Activated naive CD4-positive, alpha-beta T cell treated with anti-CD3 and anti-CD28 coated beads for 36 hours (primary cell): ENCODE measurements at regions not wholly inside any gene's neighbourhood (a gene's known extent, or its start where the extent isn't known, plus 50 kb on each side); places are given as distances from the start of the nearest gene placed in this dataset.
"Not testable (repeated sequence)": the region's sequence is repeated elsewhere in the genome, so short reads cannot be mapped to it uniquely, and the experiment has no call there.

ENCODE experiments used
- CTCF ChIA-PET: fragments of 350-600 bp; sonication (Branson Sonifier 250); formaldehyde crosslinking; loops from one replicate; lab custom pipeline; 2021; ENCODE audit warnings: antibody characterized with exemption; lab: Charles Lee
- DNase-seq: peaks from one replicate; pipeline ENCODE4 v3.0.0-alpha.2; 2020
- H3K27ac Mint-ChIP-seq: one replicate; pipeline ENCODE4 v1.8.0; 2021; ENCODE audit warnings: mild to moderate bottlenecking, mixed read lengths
- H3K27me3 Mint-ChIP-seq: one replicate; pipeline ENCODE4 v1.8.0; 2021; ENCODE audit warnings: low read depth, mixed read lengths
- H3K36me3 Mint-ChIP-seq: one replicate; pipeline ENCODE4 v1.8.0; 2021; ENCODE audit warnings: low read depth, mixed read lengths
- H3K4me1 Mint-ChIP-seq: one replicate; pipeline ENCODE4 v1.8.0; 2021; ENCODE audit warnings: low read depth, mixed read lengths
- H3K4me3 Mint-ChIP-seq: one replicate; pipeline ENCODE4 v1.8.0; 2021; ENCODE audit warnings: mild to moderate bottlenecking, moderate library complexity, mixed read lengths
- H3K9me3 Mint-ChIP-seq: one replicate; pipeline ENCODE4 v1.8.0; 2021; ENCODE audit warnings: mixed read lengths
- intact Hi-C: fragments of 100-400 bp; cut with micrococcal nuclease; formaldehyde crosslinking; loops from one replicate; pipeline ENCODE4 v1.15.1; 2023

DNA sequence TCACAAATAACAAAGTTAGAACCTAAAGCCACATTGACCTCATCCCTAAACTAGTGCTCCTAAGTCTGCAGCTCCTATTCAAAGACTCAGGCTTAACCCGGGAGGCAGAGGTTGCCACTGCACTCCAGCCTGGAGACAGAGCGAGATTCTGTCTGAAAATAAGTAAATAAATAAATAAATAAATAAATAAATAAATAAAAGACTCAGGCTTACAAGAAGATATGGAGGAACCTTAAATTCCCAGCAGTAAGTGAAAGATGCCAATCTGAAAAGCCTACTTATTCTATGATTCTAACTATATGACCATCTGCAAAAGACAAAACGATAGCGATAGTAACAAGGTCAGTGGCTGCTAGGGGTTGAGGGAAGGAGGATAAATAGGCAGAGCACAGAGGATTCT, 101.7 kb downstream of the DDX1 start:
- CTCF ChIA-PET, result no interaction called here
- Mint-ChIP-seq H3K4me1 (no peaks in the 10 kb centered on the region), H3K27me3 (peaks cover 7% of the 10 kb centered on the region), H3K9me3 (no peaks in the 10 kb centered on the region), H3K4me3 (no peak overlapping the region), H3K27ac (no peak overlapping the region), H3K36me3 (no peaks in the 10 kb centered on the region)
- intact Hi-C loops, result no loop called here
- no peak for DNase-seq

DNA sequence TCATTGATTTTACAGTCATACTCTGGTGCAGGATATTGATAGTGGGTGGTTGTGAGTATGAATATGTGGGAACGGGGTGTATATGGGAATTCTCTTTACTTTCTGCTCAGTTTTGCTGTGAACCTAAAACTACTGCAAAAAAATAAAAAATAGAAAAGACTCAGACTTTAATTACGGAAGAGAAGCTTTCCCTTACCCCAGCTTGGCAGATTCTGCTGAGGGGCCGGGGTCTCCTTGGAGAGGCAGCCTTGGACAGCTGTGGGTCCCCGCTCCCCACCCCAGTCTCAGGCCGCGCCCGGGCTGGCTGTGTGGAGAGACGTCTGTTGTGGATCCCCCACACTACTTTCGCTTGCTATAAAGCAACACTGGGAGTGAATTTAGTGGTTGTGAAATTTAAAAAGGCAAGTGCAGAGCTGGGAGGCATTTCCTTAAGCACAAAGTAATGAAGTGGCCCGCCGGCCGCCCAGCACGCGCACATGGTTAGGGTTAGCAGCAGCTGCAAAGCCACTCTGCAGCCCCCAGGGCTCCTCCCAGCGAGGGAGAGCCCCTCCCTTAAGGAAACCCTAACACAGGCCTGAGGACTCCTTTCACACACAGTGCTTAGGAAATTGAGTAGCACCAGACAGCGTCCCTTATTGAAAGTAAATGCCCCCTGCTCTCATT, 102.4 kb downstream of the DDX1 start:
- no peak overlapping the region for H3K4me3 Mint-ChIP-seq
- no peak for DNase-seq
- CTCF ChIA-PET, result no interaction called here

DNA sequence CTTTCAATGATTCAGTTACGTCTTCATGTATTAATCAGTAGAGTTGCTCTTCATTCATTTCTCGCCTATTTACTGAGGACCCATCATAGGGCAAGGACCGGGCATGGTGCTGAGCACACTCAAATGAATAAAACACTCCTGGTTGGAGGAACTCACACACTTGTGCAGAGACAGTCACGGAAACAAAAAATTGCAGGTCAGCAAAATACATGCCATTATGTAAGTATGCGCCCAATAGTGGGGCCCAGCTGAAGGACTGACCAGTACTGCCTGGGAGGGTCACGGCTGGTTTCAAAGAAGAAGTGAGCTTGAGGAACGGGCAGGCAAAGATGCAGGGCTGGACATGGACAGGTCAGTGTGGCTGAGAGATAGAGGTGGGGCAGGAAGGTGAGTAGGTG, 102.9 kb downstream of the DDX1 start:
- Mint-ChIP-seq H3K4me3 (no peak overlapping the region), H3K4me1 (no peaks in the 10 kb centered on the region), H3K27ac (no peak overlapping the region), H3K27me3 (peaks cover 2% of the 10 kb centered on the region), H3K36me3 (no peaks in the 10 kb centered on the region), H3K9me3 (no peaks in the 10 kb centered on the region)
- intact Hi-C loops, result no loop called here
- no peak for DNase-seq
- CTCF ChIA-PET, result no interaction called here

More for the DNA sequence above, 102.4 kb downstream of the DDX1 start:
- Mint-ChIP-seq H3K4me1 (no peaks in the 10 kb centered on the region), H3K27me3 (peaks cover 4% of the 10 kb centered on the region), H3K27ac (no peak overlapping the region), H3K9me3 (no peaks in the 10 kb centered on the region), H3K36me3 (no peaks in the 10 kb centered on the region)
- intact Hi-C loops, result no loop called here

DNA sequence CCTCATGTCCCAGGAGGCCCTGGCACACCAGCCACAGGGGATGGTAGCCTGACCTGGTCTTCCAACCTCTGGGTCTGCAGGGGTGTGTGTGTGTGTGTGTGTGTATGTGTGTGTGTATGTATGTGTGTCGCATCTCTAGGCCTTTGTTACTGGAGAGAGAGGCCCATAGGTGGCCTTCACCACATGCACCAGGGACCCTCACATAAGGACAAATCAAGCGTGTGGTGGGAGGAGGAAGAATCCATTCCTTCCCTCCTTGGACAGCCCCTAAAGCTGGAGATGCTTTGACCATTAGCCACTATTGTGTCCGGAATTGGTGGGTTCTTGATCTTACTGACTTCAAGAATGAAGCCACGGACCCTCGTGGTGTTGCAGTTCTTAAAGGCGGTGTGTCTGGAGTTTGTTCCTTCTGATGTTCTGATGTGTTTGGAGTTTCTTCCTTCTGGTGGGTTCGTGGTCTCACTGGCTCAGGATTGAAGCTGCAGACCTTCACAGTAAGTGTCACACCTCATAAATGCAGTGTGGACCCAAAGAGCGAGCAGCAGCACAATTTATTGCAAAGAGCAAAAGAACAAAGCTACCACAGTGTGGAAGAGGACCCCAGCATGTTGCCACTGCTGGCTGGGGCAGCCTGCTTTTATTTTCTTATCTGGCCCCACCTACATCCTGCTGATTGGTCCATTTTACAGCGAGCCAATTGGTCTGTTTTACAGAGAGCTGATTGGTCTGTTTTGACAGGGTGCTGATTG, 104.1 kb downstream of the DDX1 start:
- Mint-ChIP-seq H3K9me3 (no peaks in the 10 kb centered on the region), H3K36me3 (no peaks in the 10 kb centered on the region), H3K27me3 (no peaks in the 10 kb centered on the region), H3K4me1 (no peaks in the 10 kb centered on the region), H3K27ac (no peak overlapping the region), H3K4me3 (no peak overlapping the region)
- CTCF ChIA-PET, result no interaction called here
- intact Hi-C loops, result no loop called here
- no peak for DNase-seq

DNA sequence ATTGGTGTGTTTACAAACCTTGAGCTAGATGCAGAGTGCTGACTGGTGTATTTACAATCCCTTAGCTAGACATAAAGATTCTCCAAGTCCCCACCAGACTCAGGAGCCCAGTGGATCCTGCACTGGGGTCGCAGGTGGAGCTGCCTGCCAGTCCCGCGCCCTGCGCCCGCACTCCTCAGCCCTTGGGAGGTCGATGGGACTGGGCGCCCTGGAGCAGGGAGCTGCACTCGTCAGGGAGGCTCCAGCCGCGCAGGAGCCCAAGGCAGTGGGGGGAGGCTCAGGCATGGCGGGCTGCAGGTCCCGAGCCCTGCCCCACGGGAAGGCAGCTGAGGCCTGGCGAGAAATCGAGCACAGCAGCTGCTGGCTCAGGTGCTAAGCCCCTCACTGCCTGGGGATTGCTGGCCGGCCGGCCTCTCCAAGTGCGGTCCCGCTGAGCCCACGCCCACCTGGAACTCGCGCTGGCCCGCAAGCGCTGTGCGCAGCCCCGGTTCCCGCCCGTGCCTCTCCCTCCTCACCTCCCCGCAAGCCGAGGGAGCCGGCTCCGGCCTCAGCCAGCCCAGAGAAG, 105.0 kb downstream of the DDX1 start:
- H3K4me1 Mint-ChIP-seq, H3K36me3 Mint-ChIP-seq, H3K27me3 Mint-ChIP-seq, H3K4me3 Mint-ChIP-seq, CTCF ChIA-PET, DNase-seq, intact Hi-C loops, H3K9me3 Mint-ChIP-seq, H3K27ac Mint-ChIP-seq: not testable (repeated sequence)

DNA sequence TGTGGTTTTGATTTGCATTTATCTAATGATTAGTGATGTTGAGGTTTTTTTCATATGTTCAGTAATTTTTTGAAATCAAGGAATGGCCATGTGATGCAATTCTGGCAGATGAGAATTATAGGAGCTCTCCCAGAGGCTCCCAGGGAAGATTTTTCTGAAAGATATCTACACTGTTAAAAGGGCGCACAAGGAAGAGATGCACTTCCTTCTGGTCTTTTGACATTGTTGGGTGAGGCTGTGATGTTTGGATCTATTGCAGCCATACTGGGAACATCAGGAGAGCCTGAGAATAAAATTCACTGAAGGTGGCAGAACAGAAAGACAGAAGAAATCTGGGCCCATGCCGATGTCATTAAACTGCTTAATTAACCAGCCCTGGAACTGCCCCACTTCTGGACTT, 108.5 kb downstream of the DDX1 start:
- intact Hi-C loops, result no loop called here
- Mint-ChIP-seq H3K27ac (no peak overlapping the region), H3K4me3 (no peak overlapping the region), H3K36me3 (no peaks in the 10 kb centered on the region), H3K9me3 (no peaks in the 10 kb centered on the region), H3K4me1 (no peaks in the 10 kb centered on the region), H3K27me3 (peaks cover 2% of the 10 kb centered on the region)
- no peak for DNase-seq
- CTCF ChIA-PET, result no interaction called here

DNA sequence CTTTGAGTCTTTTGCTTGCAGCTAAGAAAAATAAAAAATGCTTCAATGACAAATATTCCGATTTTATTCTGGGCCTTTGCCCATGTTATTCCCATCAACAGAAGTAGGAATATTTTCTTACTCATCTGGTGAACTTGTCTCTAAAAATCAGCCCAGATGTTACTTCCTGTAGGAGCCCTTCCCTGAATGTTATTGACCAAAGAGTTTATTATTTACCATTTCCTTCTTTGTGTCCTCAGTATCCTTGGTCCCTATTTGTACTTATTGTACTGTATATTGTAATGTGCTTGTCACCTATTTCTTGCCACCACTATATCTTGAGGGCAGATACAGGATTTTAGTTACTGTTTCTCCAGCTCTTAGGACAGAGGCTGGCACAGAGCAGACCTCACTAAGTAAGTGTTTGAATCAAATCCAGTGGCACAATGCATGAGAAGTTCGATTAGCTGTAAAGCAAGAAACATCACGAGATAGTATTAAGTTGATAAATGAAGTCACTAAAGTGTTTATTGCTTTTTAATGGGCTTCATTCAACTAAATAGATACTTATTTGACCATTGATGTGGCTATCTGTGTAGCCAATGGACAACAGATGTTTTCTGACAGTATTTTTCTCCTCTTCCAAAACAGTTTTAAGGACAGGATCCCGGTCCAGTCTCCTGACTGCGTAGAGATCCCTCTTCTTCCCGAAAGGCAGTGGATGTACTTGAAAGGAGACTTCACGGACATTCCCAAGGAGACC, 109.1 kb downstream of the DDX1 start:
- CTCF ChIA-PET, result no interaction called here

DNA sequence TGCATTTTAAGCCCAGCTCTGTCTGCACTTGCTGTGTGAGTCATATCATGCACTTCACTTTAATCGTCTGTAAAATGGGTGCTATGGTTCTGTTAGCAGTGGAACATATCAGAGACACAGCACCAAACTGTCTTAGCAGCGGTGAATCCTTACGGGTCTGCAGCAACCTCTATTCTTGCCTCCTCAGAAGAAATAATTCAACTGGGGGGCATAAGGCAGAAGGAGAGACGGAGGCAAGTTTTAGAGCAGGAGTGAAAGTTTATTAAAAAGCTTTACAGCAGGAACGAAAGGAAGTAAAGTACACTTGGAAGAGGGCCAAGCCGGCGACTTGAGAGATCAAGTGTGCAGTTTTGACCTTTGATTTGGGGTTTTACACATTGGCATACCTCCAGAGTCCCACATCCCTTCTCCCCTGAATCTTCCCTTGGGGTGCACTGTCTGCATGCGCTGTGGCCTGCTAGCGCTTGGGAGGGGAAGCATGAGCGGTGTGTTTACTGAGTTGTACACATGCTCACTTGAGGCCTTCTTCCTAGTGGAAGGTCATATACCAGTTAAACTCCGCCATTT, 109.8 kb downstream of the DDX1 start:
- CTCF ChIA-PET, result no interaction called here
- H3K9me3 Mint-ChIP-seq, result no peaks in the 10 kb centered on the region
- H3K4me3 Mint-ChIP-seq, result no peak overlapping the region
- H3K4me1 Mint-ChIP-seq, result no peaks in the 10 kb centered on the region
- no peak for DNase-seq
- H3K27ac Mint-ChIP-seq, result no peak overlapping the region
- H3K36me3 Mint-ChIP-seq, result no peaks in the 10 kb centered on the region
- intact Hi-C loops, result no loop called here
- peaks cover 2% of the 10 kb centered on the region for H3K27me3 Mint-ChIP-seq

More for the DNA sequence above, 109.1 kb downstream of the DDX1 start:
- no peaks in the 10 kb centered on the region for H3K9me3 Mint-ChIP-seq
- no peaks in the 10 kb centered on the region for H3K4me1 Mint-ChIP-seq
- DNase-seq, result no peak
- H3K4me3 Mint-ChIP-seq, result no peak overlapping the region
- H3K36me3 Mint-ChIP-seq, result no peaks in the 10 kb centered on the region
- intact Hi-C loops, result no loop called here
- H3K27ac Mint-ChIP-seq, result no peak overlapping the region
- H3K27me3 Mint-ChIP-seq, result peaks cover 2% of the 10 kb centered on the region

DNA sequence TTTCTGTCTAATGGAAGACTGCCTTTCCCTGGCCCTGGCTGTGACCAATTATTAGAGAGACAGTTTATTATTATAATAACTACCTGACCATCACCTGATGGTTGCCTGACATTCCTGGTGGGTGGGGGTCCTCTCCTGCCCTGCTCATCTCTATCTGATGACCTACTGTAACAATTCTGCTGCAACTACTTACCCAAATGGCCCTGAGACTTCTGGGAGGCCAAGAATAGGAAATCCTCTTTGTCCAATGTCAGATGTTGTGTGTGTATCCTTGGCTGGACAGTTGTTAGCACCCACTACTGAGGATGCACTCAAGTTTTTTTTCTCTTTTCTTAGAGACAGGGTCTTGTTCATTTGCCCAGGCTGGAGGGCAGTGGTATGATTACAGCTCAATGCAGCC, 110.3 kb downstream of the DDX1 start:
- no peak for DNase-seq
- H3K9me3 Mint-ChIP-seq, result no peaks in the 10 kb centered on the region
- no peaks in the 10 kb centered on the region for H3K4me1 Mint-ChIP-seq
- CTCF ChIA-PET, result no interaction called here
- H3K27ac Mint-ChIP-seq, result no peak overlapping the region
- intact Hi-C loops, result no loop called here
- peaks cover 2% of the 10 kb centered on the region for H3K27me3 Mint-ChIP-seq
- H3K36me3 Mint-ChIP-seq, result no peaks in the 10 kb centered on the region
- no peak overlapping the region for H3K4me3 Mint-ChIP-seq

DNA sequence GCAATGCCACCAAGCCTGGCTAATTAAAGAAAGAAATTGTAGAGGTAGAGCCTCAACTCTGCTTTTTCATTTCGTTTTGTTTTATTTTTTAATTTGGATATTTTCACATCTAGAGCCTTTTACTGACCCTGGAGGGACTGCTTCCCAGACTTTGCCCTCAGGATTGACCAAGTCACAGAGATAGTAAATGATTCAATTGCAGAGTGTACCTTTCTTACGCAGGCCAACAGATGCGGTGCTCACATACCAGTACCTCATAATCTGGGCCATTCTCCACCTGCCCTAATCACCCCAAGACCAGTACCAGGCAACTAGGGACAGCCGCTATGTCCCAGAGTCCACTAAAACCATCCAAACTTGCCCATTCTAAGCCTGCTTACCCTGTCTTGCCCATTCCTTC, 110.8 kb downstream of the DDX1 start:
- CTCF ChIA-PET, result no interaction called here

DNA sequence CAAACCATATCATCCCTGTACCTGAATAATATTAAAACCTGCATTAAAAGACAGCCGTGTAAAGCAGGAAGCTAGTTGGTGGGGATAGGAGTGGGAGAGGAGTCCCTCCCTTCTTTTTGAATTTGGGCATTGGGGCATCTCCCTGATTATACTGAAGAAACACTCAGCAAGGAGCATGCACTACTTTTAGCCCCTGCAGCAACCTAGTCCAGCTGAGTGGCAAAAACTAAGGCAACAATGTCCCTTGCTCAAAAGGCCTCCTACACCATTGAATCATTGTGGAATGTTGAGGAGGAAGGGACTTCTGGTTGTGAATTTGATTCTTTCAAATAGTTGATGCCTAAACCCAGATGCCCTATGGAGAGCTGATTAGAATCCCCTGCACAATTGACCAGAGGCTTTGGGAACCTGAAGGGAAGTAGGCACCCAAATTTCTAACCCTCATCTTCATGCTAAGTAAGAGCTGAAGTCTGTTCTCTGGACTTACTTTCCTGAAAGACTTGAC, 111.7 kb downstream of the DDX1 start:
- CTCF ChIA-PET, result interaction anchor here (0.6 kb wide), 1 partner anchor 32 kb away, joined by 3 read pairs; no protein-coding TSS in a partner anchor
- Mint-ChIP-seq H3K4me3 (no peak overlapping the region), H3K4me1 (no peaks in the 10 kb centered on the region), H3K9me3 (no peaks in the 10 kb centered on the region), H3K27ac (no peak overlapping the region), H3K36me3 (no peaks in the 10 kb centered on the region), H3K27me3 (peaks cover 2% of the 10 kb centered on the region)
- intact Hi-C loops, result no loop called here
- no peak for DNase-seq

More for the DNA sequence above, 110.8 kb downstream of the DDX1 start:
- DNase-seq, result no peak
- Mint-ChIP-seq H3K27me3 (peaks cover 2% of the 10 kb centered on the region), H3K27ac (no peak overlapping the region), H3K9me3 (no peaks in the 10 kb centered on the region), H3K36me3 (no peaks in the 10 kb centered on the region), H3K4me1 (no peaks in the 10 kb centered on the region), H3K4me3 (no peak overlapping the region)
- intact Hi-C loops, result no loop called here
